HCT116 (cell line): ENCODE measurements at regions not wholly inside any gene's neighbourhood (a gene's known extent, or its start where the extent isn't known, plus 50 kb on each side); places are given as distances from the start of the nearest gene placed in this dataset.

Source experiments
- ATAC-seq: fragments of 200-7000 bp; cut with Tn5 transposase; 2 replicates; pipeline ENCODE4 v1.9.1; 2020; ENCODE audit warnings: mild to moderate bottlenecking, moderate library complexity
- BruUV-seq: library from RNA; stranded (reverse); fragments of 400-500 nt; replicated peaks from 2 replicates; lab custom pipeline; 2021; lab: Mats Ljungman, UMichigan
- CTCF ChIA-PET: fragments of 300-600 bp; sonication (Branson Sonifier 250); formaldehyde crosslinking; loops from one replicate; lab custom pipeline; 2021; ENCODE audit warnings: antibody characterized with exemption; lab: Charles Lee
- POLR2A ChIA-PET: fragments of 300-600, 350-600 bp; sonication (Branson Sonifier 250); formaldehyde crosslinking; loops from one replicate; lab custom pipeline; 2021; ENCODE audit warnings: antibody characterized with exemption; lab: Charles Lee
- RAD21 ChIA-PET, 2 experiments: fragments of 300-600 bp; sonication (Branson Sonifier 250); formaldehyde crosslinking; loops; one replicate each; lab custom pipeline; 2023; ENCODE audit warnings: low total read pairs in 2 of 2; ENCODE audit not compliant: uncharacterized antibody in 2 of 2, unreplicated experiment in 2 of 2, low non-redundant PET in 1 of 2; lab: Charles Lee
- DNase-seq: peaks from one replicate; pipeline ENCODE4 v3.0.0-alpha.2; 2010; ENCODE audit warnings: low read depth, low spot score
- H2AFZ ChIP-seq: fragments of 200-600 bp; shearing (Covaris generic), sonication (generic); 2 replicates; pipeline ENCODE4 v1.6.1; 2017; ENCODE audit warnings: low read depth, mixed run types, mixed read lengths, antibody characterized with exemption, low read length; ENCODE audit not compliant: poor library complexity, severe bottlenecking
- H3K27ac ChIP-seq: 2 replicates; pipeline ENCODE4 v1.5.1; 2012; ENCODE audit warnings: low read depth, low read length
- H3K27me3 ChIP-seq: fragments of 200-600 bp; sonication (generic); 2 replicates; pipeline ENCODE4 v1.6.1; 2016; ENCODE audit warnings: mixed run types, low read length, mixed read lengths; ENCODE audit not compliant: insufficient read depth
- H3K36me3 ChIP-seq, 2 experiments: fragments of 200-500 bp in 1 of 2; fragments of 200-600 bp in 1 of 2; sonication (Bioruptor generic) in 1 of 2; sonication (generic) in 1 of 2; 2 replicates each; pipeline versions ENCODE4 v1.5.1 to v1.6.1; 2014 to 2016; ENCODE audit warnings: low read length in 2 of 2, inconsistent platforms in 1 of 2, mixed read lengths in 1 of 2, mixed run types in 1 of 2; ENCODE audit not compliant: insufficient read depth in 2 of 2, control insufficient read depth in 1 of 2
- H3K4me1 ChIP-seq, 2 experiments: fragments of 200-600 bp in 1 of 2; sonication (generic) in 1 of 2; 2 replicates each; pipeline versions ENCODE4 v1.5.1 to v1.6.1; 2012 to 2017; ENCODE audit warnings: low read length in 2 of 2, inconsistent platforms in 1 of 2, mild to moderate bottlenecking in 1 of 2, mixed read lengths in 1 of 2, mixed run types in 1 of 2, moderate library complexity in 1 of 2; ENCODE audit not compliant: insufficient read depth in 2 of 2, control insufficient read depth in 1 of 2
- H3K4me2 ChIP-seq: fragments of 200-600 bp; sonication (generic); 2 replicates; pipeline ENCODE4 v1.6.1; 2017; ENCODE audit warnings: mixed run types, low read length, mixed read lengths
- H3K4me3 ChIP-seq, 2 experiments: fragments of 200-600 bp in 1 of 2; sonication (generic) in 1 of 2; replicated peaks in 1 of 2; 2 replicates each; pipeline ENCODE4 v1.5.1; 2011 to 2016; ENCODE audit warnings: low read length in 2 of 2, control low read depth in 1 of 2, low read depth in 1 of 2, mild to moderate bottlenecking in 1 of 2, mixed read lengths in 1 of 2, mixed run types in 1 of 2
- H3K79me2 ChIP-seq: fragments of 200-600 bp; sonication (generic); 2 replicates; pipeline ENCODE4 v1.6.1; 2017; ENCODE audit warnings: mild to moderate bottlenecking, mixed run types, low read length, moderate library complexity, mixed read lengths; ENCODE audit not compliant: insufficient read depth
- H3K9ac ChIP-seq: fragments of 200-600 bp; sonication (generic); 2 replicates; pipeline ENCODE4 v1.6.1; 2016; ENCODE audit warnings: low read length, mixed read lengths
- H3K9me2 ChIP-seq: fragments of 200-600 bp; sonication (generic), shearing (Covaris generic); 2 replicates; pipeline ENCODE4 v1.6.1; 2017; ENCODE audit warnings: mixed run types, mild to moderate bottlenecking, moderate library complexity; ENCODE audit not compliant: insufficient read depth
- H3K9me3 ChIP-seq, 2 experiments: fragments of 200-500 bp in 1 of 2; fragments of 200-600 bp in 1 of 2; sonication (Bioruptor generic) in 1 of 2; sonication (generic) in 1 of 2; 2 replicates each; pipeline ENCODE4 v1.6.1; 2014 to 2017; ENCODE audit warnings: low read length in 2 of 2, mixed read lengths in 2 of 2, inconsistent platforms in 1 of 2, low read depth in 1 of 2, mild to moderate bottlenecking in 1 of 2, mixed run types in 1 of 2, moderate library complexity in 1 of 2; ENCODE audit not compliant: control insufficient read depth in 1 of 2, insufficient read depth in 1 of 2
- H4K20me1 ChIP-seq: fragments of 200-600 bp; sonication (generic), shearing (Covaris generic); 2 replicates; pipeline ENCODE4 v1.6.1; 2017; ENCODE audit warnings: mixed run types, mild to moderate bottlenecking, moderate library complexity; ENCODE audit not compliant: insufficient read depth
- CBX3 ChIP-seq: IDR thresholded peaks from 2 replicates; pipeline ENCODE4 v1.6.1; 2012; ENCODE audit warnings: low read depth
- CEBPB ChIP-seq: IDR thresholded peaks from 2 replicates; pipeline ENCODE4 v1.6.1; 2012; ENCODE audit warnings: low read depth
- CTCF ChIP-seq, 3 experiments: fragments of 200-600 bp in 1 of 3; sonication (generic) in 1 of 3; IDR thresholded peaks in 2 of 3; conservative IDR thresholded peaks in 1 of 3; 2 replicates each; pipeline ENCODE4 v1.5.1; 2012 to 2017; ENCODE audit warnings: low read depth in 2 of 3, low read length in 2 of 3, antibody characterized with exemption in 1 of 3, borderline replicate concordance in 1 of 3, control low read depth in 1 of 3, mild to moderate bottlenecking in 1 of 3, mixed read lengths in 1 of 3, mixed run types in 1 of 3, moderate library complexity in 1 of 3; ENCODE audit not compliant: insufficient read depth in 1 of 3
- EGR1 ChIP-seq: IDR thresholded peaks from 2 replicates; pipeline ENCODE4 v1.6.1; 2012; ENCODE audit warnings: low read depth
- ELF1 ChIP-seq: IDR thresholded peaks from 2 replicates; pipeline ENCODE4 v1.6.1; 2012; ENCODE audit warnings: low read depth, borderline replicate concordance
- EZH2 ChIP-seq: fragments of 200-600 bp; sonication (generic); IDR thresholded peaks from 2 replicates; pipeline ENCODE4 v1.6.1; 2017; ENCODE audit warnings: antibody characterized with exemption, mixed run types
- EZH2phosphoT487 ChIP-seq: fragments of 200-600 bp; IDR thresholded peaks from 2 replicates; pipeline ENCODE4 v1.6.1; 2018; ENCODE audit warnings: antibody characterized with exemption, borderline replicate concordance
- JUND ChIP-seq: IDR thresholded peaks from 2 replicates; pipeline ENCODE4 v1.6.1; 2012
- MAX ChIP-seq: IDR thresholded peaks from 2 replicates; pipeline ENCODE4 v1.6.1; 2012
- POLR2A ChIP-seq: IDR thresholded peaks from 2 replicates; pipeline ENCODE4 v1.7.0; 2011; ENCODE audit warnings: borderline replicate concordance; ENCODE audit not compliant: insufficient read depth, insufficient read length; ENCODE audit errors: extremely low read depth
- POLR2AphosphoS5 ChIP-seq: IDR thresholded peaks from 2 replicates; pipeline ENCODE4 v1.6.1; 2011; ENCODE audit warnings: mild to moderate bottlenecking, low read depth, low read length, moderate library complexity
- RAD21 ChIP-seq: IDR thresholded peaks from 2 replicates; pipeline ENCODE4 v1.6.1; 2012; ENCODE audit warnings: low read depth, mild to moderate bottlenecking
- SIN3A ChIP-seq: IDR thresholded peaks from 2 replicates; pipeline ENCODE4 v1.6.1; 2012; ENCODE audit warnings: low read depth
- SP1 ChIP-seq: IDR thresholded peaks from 2 replicates; pipeline ENCODE4 v1.6.1; 2012; ENCODE audit warnings: low read depth
- SRF ChIP-seq: IDR thresholded peaks from 2 replicates; pipeline ENCODE4 v1.6.1; 2012; ENCODE audit warnings: low read depth
- TCF7L2 ChIP-seq: IDR thresholded peaks from 2 replicates; pipeline ENCODE4 v1.7.0; 2011; ENCODE audit warnings: borderline replicate concordance, inconsistent platforms; ENCODE audit not compliant: insufficient read depth, insufficient read length; ENCODE audit errors: extremely low read depth
- YY1 ChIP-seq: IDR thresholded peaks from 2 replicates; pipeline ENCODE4 v1.6.1; 2011; ENCODE audit warnings: low read length, low read depth, moderate library complexity, mild to moderate bottlenecking; ENCODE audit not compliant: insufficient replicate concordance; ENCODE audit errors: extremely low read depth
- ZBTB33 ChIP-seq: IDR thresholded peaks from 2 replicates; pipeline ENCODE4 v1.6.1; 2011; ENCODE audit warnings: mild to moderate bottlenecking, low read length, moderate library complexity; ENCODE audit not compliant: insufficient replicate concordance; ENCODE audit errors: extremely low read depth
- ZFX ChIP-seq: fragments of 450-650 bp; IDR thresholded peaks from 2 replicates; pipeline ENCODE4 v1.6.1; 2017
- ZNF274 ChIP-seq: fragments of 200-500 bp; sonication (Bioruptor generic); IDR thresholded peaks from 2 replicates; pipeline ENCODE4 v1.6.1; 2014; ENCODE audit warnings: mild to moderate bottlenecking, low read depth, low read length, inconsistent platforms
- intact Hi-C: fragments of 100-400 bp; cut with micrococcal nuclease; formaldehyde crosslinking; loops from 2 replicates; pipeline ENCODE4 v1.10.0; 2022
- TF ChIP-seq, protein P1 (sequence below): IDR thresholded peaks from 2 replicates; pipeline ENCODE4 v1.6.1; 2012

DNA sequence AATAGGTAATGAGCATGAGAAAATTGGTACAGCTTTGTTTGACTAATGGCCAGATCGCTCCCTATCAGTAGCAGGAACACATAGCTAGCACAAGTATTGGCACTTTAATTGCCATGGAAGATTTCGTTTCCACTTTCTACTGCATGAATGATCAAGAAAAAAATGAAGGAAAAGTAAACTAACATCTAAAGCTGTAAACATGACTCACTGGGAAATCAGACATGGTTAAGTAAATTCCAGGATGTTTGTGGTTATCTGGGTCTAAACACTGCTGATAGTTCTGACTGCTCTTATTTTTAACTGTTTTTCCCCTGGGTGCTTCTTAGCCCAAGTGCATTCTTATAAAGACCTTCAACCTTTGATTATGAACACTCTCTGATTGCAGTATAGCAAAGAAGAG, 388.9 kb downstream of the NR2F1-AS1 start:
- Histone ChIP-seq H4K20me1 (no peaks in the 10 kb centered on the region), H3K4me3 (peak overlapping the region in 1 of 2 experiments; percentile 29; a peak in 2 of 4 replicates), H3K36me3 (peaks cover 0 to 5% of the 10 kb centered on the region in 2 experiments; a peak in 1 of 4 replicates), H3K27me3 (no peaks in the 10 kb centered on the region), H3K9ac (peak overlapping the region; percentile 8), H3K4me2 (peak overlapping the region; percentile 69), H3K27ac (peak overlapping the region; percentile 92), H3K79me2 (no peaks in the 10 kb centered on the region), H2AFZ (peak overlapping the region; percentile 71), H3K9me2 (no peaks in the 10 kb centered on the region), H3K4me1 (peaks cover 60 to 71% of the 10 kb centered on the region in 2 experiments), H3K9me3 (no peaks in the 10 kb centered on the region)
- CTCF ChIA-PET = no interaction called here
- RAD21 ChIA-PET = interaction anchor here (0.6 to 0.9 kb wide), 2 partner anchors 27 to 394 kb away, joined by 3 read pairs; no protein-coding TSS in a partner anchor
- ATAC-seq (peak; percentile 78), DNase-seq (peak; percentile 91)
- intact Hi-C loops = loop anchor here (2.0 to 10.0 kb wide), 3 partner anchors 29 to 390 kb away; partner anchors contain the start of genes NR2F1 and NR2F1-AS1
- POLR2A ChIA-PET = interaction anchor here (1.6 kb wide), 1 partner anchor 30 kb away, joined by 3 read pairs; no protein-coding TSS in a partner anchor
- BruUV-seq = no TSS peak
- peak; percentile 43 for TF ChIP-seq RAD21
- TF ChIP-seq EZH2 = no peak
- no peak for TF ChIP-seq CTCF (IDR thresholded peaks at IDR 0.05 in 2 of 3, conservative IDR thresholded peaks at IDR 0.05 in 1 of 3; ENCODE audit: borderline replicate concordance in 1 of 3, insufficient read depth in 1 of 3, low read depth in 2 of 3, low read length in 2 of 3)
- peak; percentile 86 for TF ChIP-seq CEBPB
- TF ChIP-seq EGR1 = peak; percentile 51; the same call in 1 of the 2 replicates
- peak; percentile 91 for TF ChIP-seq CBX3
- peak; percentile 92 for TF ChIP-seq TCF7L2
- peak; percentile 98 for TF ChIP-seq JUND
- TF ChIP-seq YY1 = no peak
- TF ChIP-seq, protein P1, sequence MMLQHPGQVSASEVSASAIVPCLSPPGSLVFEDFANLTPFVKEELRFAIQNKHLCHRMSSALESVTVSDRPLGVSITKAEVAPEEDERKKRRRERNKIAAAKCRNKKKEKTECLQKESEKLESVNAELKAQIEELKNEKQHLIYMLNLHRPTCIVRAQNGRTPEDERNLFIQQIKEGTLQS = no peak; the same call in 1 of the 2 replicates
- peak; percentile 57 for TF ChIP-seq MAX
- TF ChIP-seq POLR2A = no peak
- TF ChIP-seq EZH2phosphoT487 = no peak
- no peak for TF ChIP-seq ELF1
- peak; percentile 69; the same call in 1 of the 2 replicates for TF ChIP-seq POLR2AphosphoS5
- TF ChIP-seq ZBTB33 = peak; percentile 32
- no peak for TF ChIP-seq ZFX
- no peak for TF ChIP-seq ZNF274
- TF ChIP-seq SIN3A = peak; percentile 87
- TF ChIP-seq SP1 = peak; percentile 97
- peak; percentile 79 for TF ChIP-seq SRF
